Calu3 (cell line): ENCODE measurements at regions not wholly inside any gene's neighbourhood (a gene's known extent, or its start where the extent isn't known, plus 50 kb on each side); places are given as distances from the start of the nearest gene placed in this dataset.

ENCODE experiments used
- BruUV-seq: library from RNA; stranded (reverse); fragments of 400-500 nt; replicated peaks from 2 replicates; lab custom pipeline; 2021; lab: Mats Ljungman, UMichigan
- CTCF ChIA-PET: fragments of 300-600 bp; sonication (Branson Sonifier 250); formaldehyde crosslinking; loops from one replicate; lab custom pipeline; 2022; ENCODE audit warnings: antibody characterized with exemption; lab: Charles Lee
- DNase-seq: peaks from one replicate; pipeline ENCODE4 v3.0.0; 2022
- H3K27ac Mint-ChIP-seq: one replicate; pipeline ENCODE4 v1.8.0; 2022; ENCODE audit warnings: mixed read lengths; ENCODE audit not compliant: unreplicated experiment
- H3K27me3 Mint-ChIP-seq: one replicate; pipeline ENCODE4 v1.8.0; 2022; ENCODE audit warnings: mixed read lengths; ENCODE audit not compliant: unreplicated experiment
- H3K36me3 Mint-ChIP-seq: one replicate; pipeline ENCODE4 v1.8.0; 2022; ENCODE audit warnings: mild to moderate bottlenecking, moderate library complexity, mixed read lengths; ENCODE audit not compliant: insufficient read depth, unreplicated experiment
- H3K4me1 Mint-ChIP-seq: one replicate; pipeline ENCODE4 v1.8.0; 2022; ENCODE audit warnings: mild to moderate bottlenecking, low read depth, mixed read lengths; ENCODE audit not compliant: unreplicated experiment
- H3K4me3 Mint-ChIP-seq: one replicate; pipeline ENCODE4 v1.8.0; 2022; ENCODE audit warnings: mild to moderate bottlenecking, low read depth, moderate library complexity, mixed read lengths; ENCODE audit not compliant: unreplicated experiment
- H3K9me3 Mint-ChIP-seq: one replicate; pipeline ENCODE4 v1.8.0; 2022; ENCODE audit warnings: low read depth, mixed read lengths; ENCODE audit not compliant: unreplicated experiment
- CTCF ChIP-seq: fragments of 200-600 bp; IDR thresholded peaks from one replicate; pipeline ENCODE4 v1.8.0; 2022; ENCODE audit warnings: antibody characterized with exemption; ENCODE audit not compliant: unreplicated experiment
- intact Hi-C: fragments of 100-400 bp; cut with micrococcal nuclease; formaldehyde crosslinking; loops from one replicate; pipeline ENCODE4 v1.10.0; 2022; ENCODE audit not compliant: unreplicated experiment

- Mint-ChIP-seq H3K27me3 (no peaks in the 10 kb centered on the region), H3K9me3 (no peaks in the 10 kb centered on the region), H3K4me3 (no peak overlapping the region), H3K4me1 (no peaks in the 10 kb centered on the region), H3K36me3 (no peaks in the 10 kb centered on the region), H3K27ac (no peak overlapping the region)
- CTCF ChIA-PET = no interaction called here
- no peak for TF ChIP-seq CTCF
- DNase-seq = no peak
- intact Hi-C loops = no loop called here
- no TSS peak for BruUV-seq
These were observed 57.1 kb upstream of the EOMES start for GRCh38 chr3:27779176-27779575.

- DNase-seq = no peak
- H3K4me1 Mint-ChIP-seq = no peaks in the 10 kb centered on the region
- CTCF ChIA-PET = no interaction called here
- no peaks in the 10 kb centered on the region for H3K36me3 Mint-ChIP-seq
- H3K9me3 Mint-ChIP-seq = no peaks in the 10 kb centered on the region
- no peak overlapping the region for H3K4me3 Mint-ChIP-seq
- H3K27me3 Mint-ChIP-seq = peaks cover 13% of the 10 kb centered on the region
- BruUV-seq = no TSS peak
- no peak overlapping the region for H3K27ac Mint-ChIP-seq
- TF ChIP-seq CTCF = no peak
- intact Hi-C loops = loop anchor here (1.0 kb wide), 1 partner anchor 58 kb away; no protein-coding TSS in a partner anchor
These were observed 67.3 kb upstream of the EOMES start for GRCh38 chr3:27789420-27789819.

DNA sequence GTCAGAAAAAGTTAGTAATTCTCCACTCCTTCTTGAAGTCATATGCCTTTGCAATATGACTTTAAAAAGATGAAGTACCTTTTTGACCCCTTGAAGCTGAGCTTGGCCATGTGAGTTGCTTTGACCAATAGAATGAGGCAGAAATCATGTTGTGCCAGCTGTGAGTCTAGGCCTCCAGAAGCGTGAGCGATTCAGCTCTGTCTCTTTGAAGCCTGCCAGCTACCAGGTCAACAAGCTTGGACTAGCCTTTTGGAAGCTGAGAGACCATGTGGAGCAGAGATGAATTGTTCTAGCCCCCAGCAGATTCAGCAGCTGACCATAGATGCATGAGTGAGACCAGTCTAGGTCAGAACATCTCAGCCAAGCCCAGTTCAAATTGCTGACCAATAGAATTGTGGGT lies 69.8 kb upstream of the EOMES start:
- no peaks in the 10 kb centered on the region for H3K4me1 Mint-ChIP-seq
- H3K4me3 Mint-ChIP-seq = no peak overlapping the region
- intact Hi-C loops = no loop called here
- BruUV-seq = no TSS peak
- H3K36me3 Mint-ChIP-seq = no peaks in the 10 kb centered on the region
- CTCF ChIA-PET = interaction anchor here (0.7 kb wide), 1 partner anchor 347 kb away, joined by 3 read pairs; no protein-coding TSS in a partner anchor
- H3K27ac Mint-ChIP-seq = no peak overlapping the region
- no peak for DNase-seq
- TF ChIP-seq CTCF = no peak
- peaks cover 3% of the 10 kb centered on the region for H3K27me3 Mint-ChIP-seq
- H3K9me3 Mint-ChIP-seq = no peaks in the 10 kb centered on the region

DNA sequence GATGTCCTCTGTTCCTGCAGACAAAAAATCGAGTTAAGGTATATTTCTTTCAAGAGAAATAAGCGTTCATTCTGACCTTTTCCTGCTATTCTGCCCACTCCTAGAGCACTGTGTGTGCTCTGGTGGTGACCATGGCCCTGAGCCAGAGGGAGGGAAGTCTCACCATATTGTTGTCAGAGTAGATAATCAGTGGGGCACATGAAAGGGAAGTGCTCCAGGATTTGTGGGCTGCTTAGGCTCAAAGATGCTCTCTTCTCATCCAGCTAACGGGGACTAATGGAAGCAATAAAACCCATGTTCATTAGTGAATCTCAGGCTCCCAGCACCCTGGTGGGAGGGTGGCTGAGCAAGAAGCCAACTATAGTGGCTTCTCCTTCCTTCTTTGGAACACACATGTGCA lies 70.7 kb upstream of the EOMES start:
- Mint-ChIP-seq H3K27me3 (no peaks in the 10 kb centered on the region), H3K4me3 (no peak overlapping the region), H3K36me3 (no peaks in the 10 kb centered on the region), H3K4me1 (no peaks in the 10 kb centered on the region), H3K9me3 (no peaks in the 10 kb centered on the region), H3K27ac (no peak overlapping the region)
- CTCF ChIA-PET = no interaction called here
- no peak for DNase-seq
- no TSS peak for BruUV-seq
- intact Hi-C loops = no loop called here
- no peak for TF ChIP-seq CTCF
